ENCODE measurements at regions not wholly inside any gene's neighbourhood (a gene's known extent, or its start where the extent isn't known, plus 50 kb on each side); places are given as distances from the start of the nearest gene placed in this dataset.

GRCh38 chr12:13915096-13915495, 66.3 kb downstream of the GRIN2B start:
- TF ChIP-seq EZH2 (optimal IDR thresholded peaks at IDR 0.05; ENCODE audit: low read depth, low read length) (no peak), CTCF (IDR thresholded peaks at IDR 0.05; ENCODE audit: low read length) (no peak), EZH2phosphoT487 (IDR thresholded peaks at IDR 0.05; ENCODE audit: low read length) (no peak)

Data from MM.1S (cell line).